ENCODE measurements at regions not wholly inside any gene's neighbourhood (a gene's known extent, or its start where the extent isn't known, plus 50 kb on each side); places are given as distances from the start of the nearest gene placed in this dataset.

DNA sequence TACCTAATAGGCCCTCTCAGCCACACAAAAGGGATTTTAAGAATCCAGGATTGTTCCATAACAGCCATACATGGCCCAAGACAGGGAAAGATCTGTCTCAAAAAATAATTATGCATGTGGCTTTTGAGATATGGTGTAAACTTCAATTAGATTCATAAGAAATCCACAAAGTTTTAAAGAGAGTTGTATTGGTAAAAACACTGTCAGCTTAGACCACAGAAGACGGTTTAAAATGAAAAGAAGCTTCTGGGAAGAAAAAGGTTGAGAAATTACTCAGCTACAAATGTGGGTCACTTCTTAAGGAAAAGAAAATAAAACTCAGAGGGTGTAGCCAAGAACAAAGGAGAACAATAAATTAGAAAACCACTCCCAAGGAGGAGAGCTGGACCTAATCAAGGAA is 191.4 kb downstream of the KIF26A start:
- H3K27me3 Mint-ChIP-seq (ENCODE audit: unreplicated experiment), result peaks cover 5% of the 10 kb centered on the region
- no peak overlapping the region for H3K4me3 Mint-ChIP-seq (ENCODE audit: unreplicated experiment)
- H3K9me3 Mint-ChIP-seq (ENCODE audit: unreplicated experiment), result peaks cover 4% of the 10 kb centered on the region
- peaks cover 18% of the 10 kb centered on the region for H3K36me3 Mint-ChIP-seq (ENCODE audit: unreplicated experiment)
- TF ChIP-seq, protein P1, sequence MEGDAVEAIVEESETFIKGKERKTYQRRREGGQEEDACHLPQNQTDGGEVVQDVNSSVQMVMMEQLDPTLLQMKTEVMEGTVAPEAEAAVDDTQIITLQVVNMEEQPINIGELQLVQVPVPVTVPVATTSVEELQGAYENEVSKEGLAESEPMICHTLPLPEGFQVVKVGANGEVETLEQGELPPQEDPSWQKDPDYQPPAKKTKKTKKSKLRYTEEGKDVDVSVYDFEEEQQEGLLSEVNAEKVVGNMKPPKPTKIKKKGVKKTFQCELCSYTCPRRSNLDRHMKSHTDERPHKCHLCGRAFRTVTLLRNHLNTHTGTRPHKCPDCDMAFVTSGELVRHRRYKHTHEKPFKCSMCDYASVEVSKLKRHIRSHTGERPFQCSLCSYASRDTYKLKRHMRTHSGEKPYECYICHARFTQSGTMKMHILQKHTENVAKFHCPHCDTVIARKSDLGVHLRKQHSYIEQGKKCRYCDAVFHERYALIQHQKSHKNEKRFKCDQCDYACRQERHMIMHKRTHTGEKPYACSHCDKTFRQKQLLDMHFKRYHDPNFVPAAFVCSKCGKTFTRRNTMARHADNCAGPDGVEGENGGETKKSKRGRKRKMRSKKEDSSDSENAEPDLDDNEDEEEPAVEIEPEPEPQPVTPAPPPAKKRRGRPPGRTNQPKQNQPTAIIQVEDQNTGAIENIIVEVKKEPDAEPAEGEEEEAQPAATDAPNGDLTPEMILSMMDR (IDR thresholded peaks at IDR 0.05; ENCODE audit: partially characterized antibody, unreplicated experiment), result no peak
- DNase-seq, result no peak
- H3K27ac Mint-ChIP-seq (ENCODE audit: unreplicated experiment), result no peak overlapping the region
- H3K4me1 Mint-ChIP-seq (ENCODE audit: low read depth, unreplicated experiment), result peaks cover 2% of the 10 kb centered on the region

DNA sequence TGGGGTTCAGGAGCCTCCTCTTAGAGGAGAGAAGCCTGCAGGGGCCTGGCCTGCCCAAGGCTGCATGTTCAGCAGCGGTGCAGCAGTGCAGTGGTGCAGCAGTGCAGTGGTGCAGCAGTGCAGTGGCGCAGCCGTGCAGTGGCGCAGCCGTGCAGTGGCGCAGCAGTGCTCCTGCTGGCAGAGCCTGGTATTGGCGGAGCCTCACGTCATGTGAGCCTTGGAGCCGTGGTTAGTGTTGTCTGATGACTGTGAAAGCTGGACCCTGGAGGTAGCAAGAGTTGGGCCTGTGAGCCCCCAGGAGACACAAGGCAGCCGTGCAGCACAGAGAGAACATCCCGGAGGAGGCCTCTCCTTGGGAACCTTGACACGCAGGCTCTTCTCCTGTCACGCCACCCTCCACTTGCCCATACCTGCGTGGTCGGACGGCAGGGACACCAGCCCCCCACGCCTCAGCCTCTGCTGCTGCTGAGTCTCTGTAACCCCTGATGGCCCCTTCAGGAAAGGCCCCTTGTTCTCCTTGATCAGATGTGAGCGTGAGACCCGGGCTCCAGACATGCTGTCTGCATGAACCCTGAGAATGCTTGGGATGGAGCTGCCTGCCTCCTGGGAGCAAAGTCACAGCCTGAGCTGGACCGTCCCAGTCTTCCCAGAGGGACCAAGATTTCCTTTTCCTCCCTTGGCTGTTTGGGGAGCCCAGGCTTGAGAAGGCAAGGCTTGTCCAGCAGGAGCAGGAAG is 193.7 kb downstream of the KIF26A start:
- Mint-ChIP-seq H3K4me3 (ENCODE audit: unreplicated experiment) (no peak overlapping the region), H3K4me1 (ENCODE audit: low read depth, unreplicated experiment) (peaks cover 2% of the 10 kb centered on the region), H3K9me3 (ENCODE audit: unreplicated experiment) (peaks cover 4% of the 10 kb centered on the region), H3K27ac (ENCODE audit: unreplicated experiment) (no peak overlapping the region), H3K36me3 (ENCODE audit: unreplicated experiment) (peaks cover 18% of the 10 kb centered on the region), H3K27me3 (ENCODE audit: unreplicated experiment) (peaks cover 5% of the 10 kb centered on the region)
- DNase-seq, result no peak
- TF ChIP-seq, protein P1 (IDR thresholded peaks at IDR 0.05; ENCODE audit: partially characterized antibody, unreplicated experiment), result peak; percentile 28

DNA sequence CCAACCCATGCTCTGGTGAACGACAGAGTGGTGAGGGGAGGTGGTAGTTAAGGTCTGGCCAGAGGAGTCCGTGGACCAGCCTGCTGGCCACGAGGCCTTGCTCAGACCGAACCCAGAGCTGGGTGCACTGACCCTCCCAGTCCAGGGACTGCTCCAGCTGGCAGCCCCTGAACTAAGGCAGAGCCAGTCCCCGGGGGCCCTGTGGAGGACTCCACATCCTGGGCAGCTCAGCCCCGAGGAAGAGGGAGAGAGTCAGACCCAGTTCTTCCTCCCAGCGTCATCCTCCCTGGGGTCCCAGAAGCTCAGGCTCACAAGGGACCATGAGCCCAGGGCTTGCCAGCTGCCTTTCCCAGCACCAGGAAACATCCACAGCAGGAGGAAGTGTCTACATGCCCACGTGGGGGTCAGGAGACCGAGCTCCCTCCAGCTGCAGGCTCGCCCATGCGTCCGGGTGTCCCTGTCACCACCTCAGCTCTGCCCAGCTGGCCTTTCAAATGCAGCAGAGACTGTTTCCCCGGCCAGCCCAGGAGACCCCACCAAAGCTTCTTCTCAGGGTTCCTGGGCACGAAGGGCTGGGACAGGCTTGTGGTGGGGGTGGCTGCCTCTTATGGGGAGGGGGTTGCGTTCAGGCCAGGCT is 194.4 kb downstream of the KIF26A start:
- no peak for DNase-seq
- Mint-ChIP-seq H3K27ac (ENCODE audit: unreplicated experiment) (no peak overlapping the region), H3K4me1 (ENCODE audit: low read depth, unreplicated experiment) (no peaks in the 10 kb centered on the region), H3K9me3 (ENCODE audit: unreplicated experiment) (peaks cover 4% of the 10 kb centered on the region), H3K36me3 (ENCODE audit: unreplicated experiment) (peaks cover 18% of the 10 kb centered on the region), H3K4me3 (ENCODE audit: unreplicated experiment) (no peak overlapping the region), H3K27me3 (ENCODE audit: unreplicated experiment) (peaks cover 5% of the 10 kb centered on the region)
- TF ChIP-seq, protein P1 (IDR thresholded peaks at IDR 0.05; ENCODE audit: partially characterized antibody, unreplicated experiment), result no peak

DNA sequence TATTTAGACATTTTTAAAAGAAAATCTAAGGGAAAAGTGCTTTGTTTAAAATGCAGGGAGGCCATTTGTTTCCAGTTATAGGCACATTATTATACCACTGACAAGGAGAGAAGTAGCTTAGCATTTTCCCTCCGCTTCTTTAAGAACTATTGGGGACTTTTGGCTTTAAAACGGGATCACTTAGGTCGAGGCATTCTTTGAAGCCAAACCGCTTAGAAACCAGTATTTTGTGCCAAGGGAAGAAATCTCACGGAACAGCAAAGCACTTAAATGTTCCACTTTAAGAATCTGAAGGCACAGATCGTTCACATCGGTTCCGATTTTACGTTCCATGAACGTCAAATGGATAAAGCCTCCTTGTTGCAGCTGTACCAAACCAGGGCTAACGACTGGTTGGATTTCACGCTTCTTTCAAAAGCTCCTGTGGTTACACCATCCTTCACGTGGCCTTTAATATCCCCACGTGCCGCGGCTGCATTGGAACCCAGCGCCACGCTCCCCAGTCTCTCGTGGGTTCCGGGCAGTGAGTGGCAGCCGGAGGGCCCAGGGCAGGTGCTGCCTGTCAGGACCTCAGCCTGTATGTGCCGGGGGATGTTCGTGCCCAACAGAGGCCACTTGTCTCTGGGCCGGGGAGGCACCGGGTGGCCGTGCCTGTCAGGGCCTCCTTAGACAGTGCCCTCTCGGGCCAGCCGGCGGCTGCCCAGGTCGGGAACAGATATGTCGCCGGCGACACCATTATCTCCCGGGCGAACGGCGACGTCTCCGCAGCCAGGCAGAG is 195.4 kb downstream of the KIF26A start:
- peaks cover 25% of the 10 kb centered on the region for H3K36me3 Mint-ChIP-seq (ENCODE audit: unreplicated experiment)
- DNase-seq, result no peak
- no peaks in the 10 kb centered on the region for H3K4me1 Mint-ChIP-seq (ENCODE audit: low read depth, unreplicated experiment)
- no peak overlapping the region for H3K27ac Mint-ChIP-seq (ENCODE audit: unreplicated experiment)
- peaks cover 8% of the 10 kb centered on the region for H3K9me3 Mint-ChIP-seq (ENCODE audit: unreplicated experiment)
- TF ChIP-seq, protein P1 (IDR thresholded peaks at IDR 0.05; ENCODE audit: partially characterized antibody, unreplicated experiment), result no peak
- H3K27me3 Mint-ChIP-seq (ENCODE audit: unreplicated experiment), result peaks cover 3% of the 10 kb centered on the region
- no peak overlapping the region for H3K4me3 Mint-ChIP-seq (ENCODE audit: unreplicated experiment)

All from glutamatergic neuron (in vitro differentiated cells).